ENCODE measurements at regions not wholly inside any gene's neighbourhood (a gene's known extent, or its start where the extent isn't known, plus 50 kb on each side); places are given as distances from the start of the nearest gene placed in this dataset.

- no peak overlapping the region for H3K4me2 ChIP-seq (ENCODE audit: low read length)
- no peaks in the 10 kb centered on the region for H3K79me2 ChIP-seq (replicated peaks; ENCODE audit: insufficient read depth, low read length)
- H3K27ac ChIP-seq (ENCODE audit: low read length): no peak overlapping the region
- no peak overlapping the region for H2AFZ ChIP-seq (ENCODE audit: low read depth, low read length)
- H3K9me2 ChIP-seq (ENCODE audit: insufficient read depth, low read length): no peaks in the 10 kb centered on the region
- TF ChIP-seq TAF1 (IDR thresholded peaks at IDR 0.05; ENCODE audit: low read depth) (no peak), SMC3 (conservative IDR thresholded peaks at IDR 0.05; ENCODE audit: poor library complexity) (no peak), EP300 (conservative IDR thresholded peaks at IDR 0.05; ENCODE audit: poor library complexity, severe bottlenecking) (no peak), MXI1 (conservative IDR thresholded peaks at IDR 0.05; ENCODE audit: poor library complexity, severe bottlenecking) (no peak), CTCF (IDR thresholded peaks at IDR 0.05; ENCODE audit: poor library complexity, severe bottlenecking) (no peak), POLR2AphosphoS5 (IDR thresholded peaks at IDR 0.05) (no peak), EZH2 (IDR thresholded peaks at IDR 0.05; ENCODE audit: borderline replicate concordance, insufficient read depth, low read length, poor library complexity, severe bottlenecking) (no peak), REST (IDR thresholded peaks at IDR 0.05; ENCODE audit: borderline replicate concordance) (no peak), RAD21 (conservative IDR thresholded peaks at IDR 0.05) (no peak)
- no peak overlapping the region for H3K9ac ChIP-seq (ENCODE audit: low read length)
- no peaks in the 10 kb centered on the region for H4K20me1 ChIP-seq (ENCODE audit: insufficient read depth)
- no peak overlapping the region for H3K4me3 ChIP-seq (ENCODE audit: low read length)
- H3K9me3 ChIP-seq (ENCODE audit: low read length): no peaks in the 10 kb centered on the region
- H3F3A ChIP-seq (ENCODE audit: insufficient read depth, low read length, poor library complexity, severe bottlenecking): no peaks in the 10 kb centered on the region
- no peaks in the 10 kb centered on the region for H3K36me3 ChIP-seq (ENCODE audit: insufficient read depth, low read length)
- no peaks in the 10 kb centered on the region for H3K27me3 ChIP-seq (ENCODE audit: insufficient read depth, low read depth, low read length)
These were observed 1122.5 kb upstream of the WWC1 start for GRCh38 chr5:167168971-167169370.

- H3K4me3 ChIP-seq (ENCODE audit: low read length): no peak overlapping the region
- no peaks in the 10 kb centered on the region for H3K9me3 ChIP-seq (ENCODE audit: low read length)
- H2AFZ ChIP-seq (ENCODE audit: low read depth, low read length): no peak overlapping the region
- no peak for TF ChIP-seq REST (IDR thresholded peaks at IDR 0.05; ENCODE audit: borderline replicate concordance)
- no peak for TF ChIP-seq EZH2 (IDR thresholded peaks at IDR 0.05; ENCODE audit: borderline replicate concordance, insufficient read depth, low read length, poor library complexity, severe bottlenecking)
- no peak for TF ChIP-seq RAD21 (conservative IDR thresholded peaks at IDR 0.05)
- no peak for TF ChIP-seq EP300 (conservative IDR thresholded peaks at IDR 0.05; ENCODE audit: poor library complexity, severe bottlenecking)
- no peak for TF ChIP-seq POLR2AphosphoS5 (IDR thresholded peaks at IDR 0.05)
- no peak for TF ChIP-seq MXI1 (conservative IDR thresholded peaks at IDR 0.05; ENCODE audit: poor library complexity, severe bottlenecking)
- TF ChIP-seq CTCF (IDR thresholded peaks at IDR 0.05; ENCODE audit: poor library complexity, severe bottlenecking): no peak
- TF ChIP-seq SMC3 (conservative IDR thresholded peaks at IDR 0.05; ENCODE audit: poor library complexity): no peak
- TF ChIP-seq TAF1 (IDR thresholded peaks at IDR 0.05; ENCODE audit: low read depth): no peak
- H4K20me1 ChIP-seq (ENCODE audit: insufficient read depth): no peaks in the 10 kb centered on the region
- no peaks in the 10 kb centered on the region for H3K27me3 ChIP-seq (ENCODE audit: insufficient read depth, low read depth, low read length)
- no peaks in the 10 kb centered on the region for H3K79me2 ChIP-seq (replicated peaks; ENCODE audit: insufficient read depth, low read length)
- H3K27ac ChIP-seq (ENCODE audit: low read length): no peak overlapping the region
- H3F3A ChIP-seq (ENCODE audit: insufficient read depth, low read length, poor library complexity, severe bottlenecking): no peaks in the 10 kb centered on the region
- H3K9ac ChIP-seq (ENCODE audit: low read length): no peak overlapping the region
- no peak overlapping the region for H3K4me2 ChIP-seq (ENCODE audit: low read length)
- H3K36me3 ChIP-seq (ENCODE audit: insufficient read depth, low read length): no peaks in the 10 kb centered on the region
- H3K9me2 ChIP-seq (ENCODE audit: insufficient read depth, low read length): no peaks in the 10 kb centered on the region
These were observed 1120.4 kb upstream of the WWC1 start for GRCh38 chr5:167171056-167171455.
